Chondrocyte (in vitro differentiated cells): ENCODE measurements at regions not wholly inside any gene's neighbourhood (a gene's known extent, or its start where the extent isn't known, plus 50 kb on each side); places are given as distances from the start of the nearest gene placed in this dataset.

Experiments used
- DNase-seq: peaks from one replicate; pipeline ENCODE4 v3.0.0; 2021; ENCODE audit warnings: mixed read lengths, low spot score
- H3K27ac Mint-ChIP-seq: one replicate; pipeline ENCODE4 v1.8.0; 2021; ENCODE audit warnings: mild to moderate bottlenecking, moderate library complexity, mixed read lengths; ENCODE audit not compliant: unreplicated experiment
- H3K27me3 Mint-ChIP-seq: 2 replicates; pipeline ENCODE4 v1.8.0; 2021; ENCODE audit warnings: low read depth, mixed read lengths
- H3K36me3 Mint-ChIP-seq: 2 replicates; pipeline ENCODE4 v1.8.0; 2021; ENCODE audit warnings: low read depth, mixed read lengths
- H3K4me1 Mint-ChIP-seq: 2 replicates; pipeline ENCODE4 v1.8.0; 2021; ENCODE audit warnings: low read depth, mild to moderate bottlenecking, mixed read lengths
- H3K4me3 Mint-ChIP-seq: one replicate; pipeline ENCODE4 v1.8.0; 2021; ENCODE audit warnings: mild to moderate bottlenecking, moderate library complexity, mixed read lengths; ENCODE audit not compliant: unreplicated experiment
- H3K9me3 Mint-ChIP-seq: 2 replicates; pipeline ENCODE4 v1.8.0; 2021; ENCODE audit warnings: low read depth, mixed read lengths
- TF ChIP-seq, protein P1 (sequence below): fragments of 200-600 bp; sonication (generic); IDR thresholded peaks from 2 replicates; pipeline ENCODE4 v1.5.0; 2021; ENCODE audit warnings: antibody characterized with exemption, mild to moderate bottlenecking, moderate library complexity

DNA sequence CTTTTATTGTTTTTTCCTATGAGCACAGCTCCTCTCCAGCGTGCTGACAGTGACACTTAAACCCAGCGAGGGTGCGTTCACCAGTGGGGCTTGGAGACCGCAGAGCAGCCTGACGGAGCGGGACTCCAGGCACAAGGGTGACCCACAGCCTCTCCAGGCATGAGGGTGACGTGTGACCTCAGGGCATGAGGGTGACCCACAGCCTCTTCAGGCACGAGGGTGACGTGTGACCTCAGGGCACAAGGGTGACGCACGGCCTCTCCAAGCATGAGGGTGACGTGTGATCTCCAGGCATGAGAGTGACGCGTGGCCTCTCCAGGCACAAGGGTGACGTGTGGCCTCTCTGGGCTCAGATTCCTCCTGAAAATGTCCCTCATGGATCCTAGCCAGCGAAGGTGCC, 164.3 kb upstream of the TCERG1L start:
- Mint-ChIP-seq H3K36me3 (no peaks in the 10 kb centered on the region), H3K4me1 (no peaks in the 10 kb centered on the region), H3K4me3 (no peak overlapping the region), H3K27me3 (no peaks in the 10 kb centered on the region), H3K27ac (no peak overlapping the region), H3K9me3 (peaks cover 11% of the 10 kb centered on the region)
- DNase-seq: no peak
- TF ChIP-seq, protein P1, sequence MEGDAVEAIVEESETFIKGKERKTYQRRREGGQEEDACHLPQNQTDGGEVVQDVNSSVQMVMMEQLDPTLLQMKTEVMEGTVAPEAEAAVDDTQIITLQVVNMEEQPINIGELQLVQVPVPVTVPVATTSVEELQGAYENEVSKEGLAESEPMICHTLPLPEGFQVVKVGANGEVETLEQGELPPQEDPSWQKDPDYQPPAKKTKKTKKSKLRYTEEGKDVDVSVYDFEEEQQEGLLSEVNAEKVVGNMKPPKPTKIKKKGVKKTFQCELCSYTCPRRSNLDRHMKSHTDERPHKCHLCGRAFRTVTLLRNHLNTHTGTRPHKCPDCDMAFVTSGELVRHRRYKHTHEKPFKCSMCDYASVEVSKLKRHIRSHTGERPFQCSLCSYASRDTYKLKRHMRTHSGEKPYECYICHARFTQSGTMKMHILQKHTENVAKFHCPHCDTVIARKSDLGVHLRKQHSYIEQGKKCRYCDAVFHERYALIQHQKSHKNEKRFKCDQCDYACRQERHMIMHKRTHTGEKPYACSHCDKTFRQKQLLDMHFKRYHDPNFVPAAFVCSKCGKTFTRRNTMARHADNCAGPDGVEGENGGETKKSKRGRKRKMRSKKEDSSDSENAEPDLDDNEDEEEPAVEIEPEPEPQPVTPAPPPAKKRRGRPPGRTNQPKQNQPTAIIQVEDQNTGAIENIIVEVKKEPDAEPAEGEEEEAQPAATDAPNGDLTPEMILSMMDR: no peak

DNA sequence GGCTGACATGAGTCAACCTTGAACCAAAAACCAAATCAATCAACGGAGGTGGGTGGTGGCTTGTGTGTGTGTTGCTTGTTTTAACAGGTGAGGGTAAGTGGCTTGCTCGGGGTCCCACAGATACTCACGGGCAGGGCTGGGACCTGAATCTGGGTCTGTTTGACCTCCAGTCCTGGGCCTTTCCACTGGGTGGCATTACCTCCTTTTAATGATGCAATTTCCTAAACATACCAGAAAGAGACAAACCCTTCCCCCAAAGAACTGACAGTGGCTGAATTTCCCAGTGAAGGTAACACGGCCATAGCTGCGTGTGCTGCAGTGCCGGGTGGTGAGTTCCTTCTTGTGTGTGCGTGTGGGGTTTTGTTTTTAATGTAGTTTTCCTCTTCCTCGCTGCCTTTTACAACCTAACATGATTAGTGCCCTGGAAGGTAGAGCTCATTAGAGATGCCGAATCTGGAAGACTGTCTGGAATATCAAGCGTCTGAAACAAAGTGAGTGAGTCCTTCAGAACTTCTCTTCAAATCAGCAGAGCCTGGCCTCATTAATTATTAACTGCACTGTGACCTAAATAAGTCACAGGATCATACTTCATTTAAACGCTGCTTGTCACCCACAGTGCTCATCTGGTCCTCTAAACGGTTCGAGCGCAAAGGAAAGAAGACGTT, 166.1 kb upstream of the TCERG1L start:
- H3K9me3 Mint-ChIP-seq: peaks cover 20% of the 10 kb centered on the region
- no peak for DNase-seq
- no peak overlapping the region for H3K27ac Mint-ChIP-seq
- H3K27me3 Mint-ChIP-seq: no peaks in the 10 kb centered on the region
- H3K4me3 Mint-ChIP-seq: no peak overlapping the region
- TF ChIP-seq, protein P1: no peak
- no peaks in the 10 kb centered on the region for H3K4me1 Mint-ChIP-seq
- H3K36me3 Mint-ChIP-seq: no peaks in the 10 kb centered on the region

DNA sequence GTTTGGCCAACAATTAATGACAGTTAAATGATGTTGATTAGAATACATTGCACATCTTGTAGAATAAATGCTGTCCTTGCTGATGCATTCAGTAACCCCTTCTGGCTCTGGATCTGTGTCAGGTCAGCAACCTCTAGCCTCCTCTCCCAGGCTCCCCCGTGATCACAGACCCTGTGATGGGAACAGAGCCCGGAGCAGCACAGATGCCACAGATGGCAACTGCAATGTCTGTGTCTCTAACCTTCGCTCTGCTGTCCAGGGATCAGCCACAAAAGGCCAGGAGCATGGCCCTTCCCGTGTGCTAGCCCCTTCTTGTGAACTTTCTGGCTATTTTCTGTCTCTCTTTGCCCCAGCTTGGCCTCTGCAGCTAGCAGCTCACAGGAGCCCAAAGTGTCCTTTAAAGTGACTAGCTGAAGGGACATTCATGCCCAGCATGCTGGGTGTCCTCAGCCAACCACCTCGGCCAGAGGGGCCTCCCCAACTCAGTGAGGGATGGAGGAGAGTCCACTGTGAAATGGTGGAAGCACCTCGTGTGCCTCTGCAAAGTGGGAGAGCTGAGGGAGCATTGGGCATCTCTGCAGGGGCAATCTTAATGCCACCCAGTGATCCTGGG, 167.0 kb upstream of the TCERG1L start:
- no peak overlapping the region for H3K4me3 Mint-ChIP-seq
- TF ChIP-seq, protein P1: no peak
- H3K27ac Mint-ChIP-seq: no peak overlapping the region
- H3K36me3 Mint-ChIP-seq: no peaks in the 10 kb centered on the region
- H3K27me3 Mint-ChIP-seq: no peaks in the 10 kb centered on the region
- peaks cover 29% of the 10 kb centered on the region for H3K9me3 Mint-ChIP-seq
- no peak for DNase-seq
- H3K4me1 Mint-ChIP-seq: no peaks in the 10 kb centered on the region

DNA sequence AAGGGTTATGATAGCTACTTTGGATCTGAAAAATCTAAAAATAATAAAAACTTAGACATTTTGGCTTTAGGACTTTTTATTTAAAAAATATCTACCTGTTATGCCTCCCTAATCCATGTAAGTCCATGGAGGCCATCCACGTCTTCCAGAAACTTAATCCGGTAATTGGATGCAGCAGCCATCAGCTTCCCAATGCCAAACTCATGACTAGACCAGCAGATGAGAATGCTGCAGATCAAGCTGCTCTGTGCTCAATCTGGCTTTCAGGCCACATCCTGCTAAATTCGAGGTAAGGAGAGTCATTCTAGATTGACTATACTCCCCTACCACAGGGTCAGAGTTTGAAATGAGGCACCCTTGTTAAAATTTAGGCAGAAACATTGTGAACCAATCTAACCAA, 168.5 kb upstream of the TCERG1L start:
- H3K9me3 Mint-ChIP-seq: peaks cover 37% of the 10 kb centered on the region
- DNase-seq: no peak
- no peaks in the 10 kb centered on the region for H3K36me3 Mint-ChIP-seq
- no peak overlapping the region for H3K4me3 Mint-ChIP-seq
- no peaks in the 10 kb centered on the region for H3K4me1 Mint-ChIP-seq
- H3K27me3 Mint-ChIP-seq: no peaks in the 10 kb centered on the region
- no peak overlapping the region for H3K27ac Mint-ChIP-seq
- TF ChIP-seq, protein P1: no peak

DNA sequence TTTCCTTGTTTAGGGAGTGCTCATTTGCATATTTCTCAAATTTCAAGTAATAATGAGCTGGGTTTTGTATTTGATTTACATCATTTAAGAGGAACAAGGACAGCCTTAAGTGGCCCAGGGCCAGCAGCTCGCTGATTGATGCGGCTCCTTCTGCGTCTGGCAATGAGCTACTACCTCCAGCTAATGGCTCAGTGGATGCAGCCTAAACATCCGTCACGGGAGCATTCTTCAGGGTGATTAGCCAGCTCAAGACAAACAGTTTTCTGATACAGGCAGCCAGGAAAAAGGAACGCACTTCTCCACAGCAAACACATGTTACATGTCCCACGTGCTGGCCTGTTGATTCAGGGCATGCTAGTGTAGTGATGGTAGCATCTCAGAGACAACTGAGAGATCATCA, 169.3 kb upstream of the TCERG1L start:
- Mint-ChIP-seq H3K4me3 (no peak overlapping the region), H3K4me1 (no peaks in the 10 kb centered on the region), H3K36me3 (no peaks in the 10 kb centered on the region), H3K9me3 (peaks cover 39% of the 10 kb centered on the region), H3K27ac (no peak overlapping the region), H3K27me3 (no peaks in the 10 kb centered on the region)
- DNase-seq: no peak
- TF ChIP-seq, protein P1: no peak
